ENCODE measurements at regions not wholly inside any gene's neighbourhood (a gene's known extent, or its start where the extent isn't known, plus 50 kb on each side); places are given as distances from the start of the nearest gene placed in this dataset.

DNA sequence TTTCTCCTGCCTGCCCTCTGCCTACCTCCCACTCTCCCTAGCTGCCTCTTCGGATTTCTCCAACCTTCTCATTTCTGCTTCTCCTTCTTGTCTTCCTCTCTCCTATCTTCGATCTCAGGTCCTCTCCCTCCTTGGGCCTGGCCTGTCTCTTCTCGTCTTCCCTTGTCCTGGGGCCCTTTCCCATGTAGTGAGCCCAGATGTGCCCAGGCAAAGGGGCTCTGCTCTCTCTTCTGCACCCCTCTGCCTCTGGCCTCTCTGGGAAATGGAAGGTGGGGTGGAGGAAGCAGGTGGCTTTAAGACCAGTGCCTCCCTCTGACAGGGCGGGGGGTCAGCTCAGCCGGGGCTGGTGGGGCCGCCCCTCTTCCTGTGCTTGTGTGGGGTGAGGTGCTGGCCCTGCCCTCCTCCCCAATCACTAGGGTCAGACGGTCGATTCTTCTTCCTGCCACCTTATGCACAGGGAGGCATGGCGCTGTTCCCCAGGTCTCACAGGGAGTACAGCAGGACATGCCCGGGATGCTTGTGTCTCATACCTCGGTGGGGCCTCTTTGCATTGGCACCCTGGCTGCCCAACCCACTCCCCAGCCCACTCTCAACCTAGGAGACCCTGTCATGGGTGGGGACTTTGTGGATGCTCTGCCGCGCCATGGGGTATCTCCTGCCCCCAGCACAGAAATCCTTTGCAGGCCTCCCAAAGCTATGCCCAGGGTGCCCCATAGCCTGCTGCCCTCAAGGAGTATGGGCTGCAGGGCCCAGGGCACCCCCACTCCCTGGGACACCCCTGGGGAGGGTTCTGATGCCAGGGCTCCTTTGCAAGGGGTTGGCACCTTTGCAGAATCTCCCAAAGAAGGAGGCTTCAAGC, 213.8 kb upstream of the HAAO start:
- dilution Hi-C loops (cut with MboI; ENCODE audit: extremely low pct_ligation_motif_present, low sequenced_read_pairs): no loop called here
- DNase-seq (ENCODE audit: low read depth, low spot score) (no peak), FAIRE-seq (no peak)
- Histone ChIP-seq H3K9me1 (ENCODE audit: control insufficient read depth, extremely low read depth, insufficient read depth, low read length) (no peaks in the 10 kb centered on the region), H3K9me3 (ENCODE audit: control insufficient read depth, low read depth, low read length) (no peaks in the 10 kb centered on the region), H3K27ac (ENCODE audit: control insufficient read depth, insufficient read depth, low read length) (no peak overlapping the region), H3K4me1 (ENCODE audit: control insufficient read depth, extremely low read depth, insufficient read depth, low read length) (peaks cover 12% of the 10 kb centered on the region), H3K4me2 (ENCODE audit: control insufficient read depth, extremely low read depth, insufficient read depth, low read depth, low read length) (no peak overlapping the region), H3K79me2 (ENCODE audit: control insufficient read depth, insufficient read depth, low read length) (no peaks in the 10 kb centered on the region), H2AFZ (ENCODE audit: control insufficient read depth, low read length) (no peak overlapping the region), H3K4me3 (ENCODE audit: control insufficient read depth in 2 of 3, extremely low read depth in 1 of 3, insufficient read depth in 2 of 3, low read depth in 1 of 3, low read length in 3 of 3) (no peak overlapping the region), H3K9ac (ENCODE audit: control insufficient read depth, extremely low read depth, insufficient read depth, low read length) (no peak overlapping the region), H4K20me1 (ENCODE audit: control insufficient read depth, extremely low read depth, insufficient read depth, low read length) (no peaks in the 10 kb centered on the region), H3K27me3 (ENCODE audit: control insufficient read depth, extremely low read depth, insufficient read depth, low read length) (no peaks in the 10 kb centered on the region), H3K36me3 (ENCODE audit: control insufficient read depth in 2 of 2, extremely low read depth in 1 of 2, insufficient read depth in 2 of 2, low read length in 2 of 2) (peaks cover 0 to 1% of the 10 kb centered on the region in 2 experiments)
- TF ChIP-seq, protein P1, sequence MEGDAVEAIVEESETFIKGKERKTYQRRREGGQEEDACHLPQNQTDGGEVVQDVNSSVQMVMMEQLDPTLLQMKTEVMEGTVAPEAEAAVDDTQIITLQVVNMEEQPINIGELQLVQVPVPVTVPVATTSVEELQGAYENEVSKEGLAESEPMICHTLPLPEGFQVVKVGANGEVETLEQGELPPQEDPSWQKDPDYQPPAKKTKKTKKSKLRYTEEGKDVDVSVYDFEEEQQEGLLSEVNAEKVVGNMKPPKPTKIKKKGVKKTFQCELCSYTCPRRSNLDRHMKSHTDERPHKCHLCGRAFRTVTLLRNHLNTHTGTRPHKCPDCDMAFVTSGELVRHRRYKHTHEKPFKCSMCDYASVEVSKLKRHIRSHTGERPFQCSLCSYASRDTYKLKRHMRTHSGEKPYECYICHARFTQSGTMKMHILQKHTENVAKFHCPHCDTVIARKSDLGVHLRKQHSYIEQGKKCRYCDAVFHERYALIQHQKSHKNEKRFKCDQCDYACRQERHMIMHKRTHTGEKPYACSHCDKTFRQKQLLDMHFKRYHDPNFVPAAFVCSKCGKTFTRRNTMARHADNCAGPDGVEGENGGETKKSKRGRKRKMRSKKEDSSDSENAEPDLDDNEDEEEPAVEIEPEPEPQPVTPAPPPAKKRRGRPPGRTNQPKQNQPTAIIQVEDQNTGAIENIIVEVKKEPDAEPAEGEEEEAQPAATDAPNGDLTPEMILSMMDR (optimal IDR thresholded peaks at IDR 0.05 in 1 of 3, IDR thresholded peaks at IDR 0.05 in 1 of 3, conservative IDR thresholded peaks at IDR 0.05 in 1 of 3; ENCODE audit: extremely low read depth in 1 of 3, insufficient read depth in 2 of 3, low read length in 3 of 3): no peak

DNA sequence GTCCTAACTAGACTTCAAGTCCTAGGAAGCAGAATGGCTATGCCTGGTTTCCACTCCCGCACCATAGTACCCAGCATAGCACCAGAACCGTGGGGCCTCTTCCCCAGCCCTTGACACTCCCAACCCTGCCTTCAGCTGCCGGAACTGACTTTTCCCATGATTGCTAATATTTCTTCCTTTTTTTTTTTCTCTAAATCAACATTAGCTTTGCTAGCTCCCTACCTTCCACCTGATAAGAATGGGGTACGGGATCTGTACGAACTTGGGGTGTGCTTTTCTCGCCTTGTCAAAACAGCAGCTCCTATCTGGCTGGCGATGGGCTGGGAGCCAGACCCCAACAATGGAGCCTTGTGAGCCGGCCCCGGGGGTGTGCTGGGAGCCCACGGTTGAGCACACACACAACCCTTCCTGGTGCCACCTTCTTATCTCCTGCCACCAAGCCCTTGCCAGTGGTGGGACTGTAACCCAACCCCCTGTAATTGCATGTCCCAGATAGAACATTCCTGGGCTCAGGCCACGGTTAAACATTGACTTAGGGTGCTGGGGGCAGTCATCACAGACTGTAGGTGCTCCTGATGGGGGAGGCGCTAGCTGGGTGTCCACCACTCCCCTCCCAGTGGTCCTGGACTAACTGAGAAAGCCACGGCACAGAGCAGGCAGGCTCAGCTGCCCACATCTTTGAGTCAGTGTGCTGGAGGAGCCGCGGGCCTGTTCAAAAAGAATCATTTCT, 213.0 kb upstream of the HAAO start:
- H3K9ac ChIP-seq (ENCODE audit: control insufficient read depth, extremely low read depth, insufficient read depth, low read length): no peak overlapping the region
- DNase-seq (ENCODE audit: low read depth, low spot score) (no peak), FAIRE-seq (no peak)
- no peaks in the 10 kb centered on the region for H3K27me3 ChIP-seq (ENCODE audit: control insufficient read depth, extremely low read depth, insufficient read depth, low read length)
- no peaks in the 10 kb centered on the region for H3K9me1 ChIP-seq (ENCODE audit: control insufficient read depth, extremely low read depth, insufficient read depth, low read length)
- dilution Hi-C loops (cut with MboI; ENCODE audit: extremely low pct_ligation_motif_present, low sequenced_read_pairs): no loop called here
- H3K79me2 ChIP-seq (ENCODE audit: control insufficient read depth, insufficient read depth, low read length): no peaks in the 10 kb centered on the region
- H3K4me2 ChIP-seq (ENCODE audit: control insufficient read depth, extremely low read depth, insufficient read depth, low read depth, low read length): no peak overlapping the region
- H3K4me1 ChIP-seq (ENCODE audit: control insufficient read depth, extremely low read depth, insufficient read depth, low read length): peaks cover 6% of the 10 kb centered on the region
- H4K20me1 ChIP-seq (ENCODE audit: control insufficient read depth, extremely low read depth, insufficient read depth, low read length): no peaks in the 10 kb centered on the region
- H3K9me3 ChIP-seq (ENCODE audit: control insufficient read depth, low read depth, low read length): no peaks in the 10 kb centered on the region
- no peak overlapping the region for H3K27ac ChIP-seq (ENCODE audit: control insufficient read depth, insufficient read depth, low read length)
- TF ChIP-seq, protein P1 (optimal IDR thresholded peaks at IDR 0.05 in 1 of 3, IDR thresholded peaks at IDR 0.05 in 1 of 3, conservative IDR thresholded peaks at IDR 0.05 in 1 of 3; ENCODE audit: extremely low read depth in 1 of 3, insufficient read depth in 2 of 3, low read length in 3 of 3): no peak
- TF ChIP-seq EZH2 (IDR thresholded peaks at IDR 0.05; ENCODE audit: low read length): no peak
- H3K36me3 ChIP-seq (ENCODE audit: control insufficient read depth in 2 of 2, extremely low read depth in 1 of 2, insufficient read depth in 2 of 2, low read length in 2 of 2): peaks cover 0 to 1% of the 10 kb centered on the region in 2 experiments
- no peak overlapping the region for H2AFZ ChIP-seq (ENCODE audit: control insufficient read depth, low read length)
- H3K4me3 ChIP-seq (ENCODE audit: control insufficient read depth in 2 of 3, extremely low read depth in 1 of 3, insufficient read depth in 2 of 3, low read depth in 1 of 3, low read length in 3 of 3): no peak overlapping the region

Measured in keratinocyte (primary cell).